HepG2 (cell line): ENCODE measurements at regions not wholly inside any gene's neighbourhood (a gene's known extent, or its start where the extent isn't known, plus 50 kb on each side); places are given as distances from the start of the nearest gene placed in this dataset.

Source experiments
- ATAC-seq: fragments of 200-7000 bp; cut with Tn5 transposase; 3 replicates; pipeline ENCODE4 v1.9.1; 2020; ENCODE audit warnings: mild to moderate bottlenecking, moderate library complexity
- BruUV-seq: library from RNA; stranded (reverse); fragments of 400-500 nt; replicated peaks from 2 replicates; lab custom pipeline; 2021; lab: Mats Ljungman, UMichigan
- CTCF ChIA-PET: fragments of 300-600 bp; formaldehyde crosslinking; extraction: SDS; loops from one replicate; lab custom pipeline; 2021; ENCODE audit warnings: low total read pairs, inconsistent platforms, low intra/inter-chr PET ratio; lab: Yijun Ruan, JAX
- POLR2A ChIA-PET: fragments of 350-600 bp; sonication (Branson Sonifier 250); formaldehyde crosslinking; loops from one replicate; lab custom pipeline; 2020; ENCODE audit warnings: antibody characterized with exemption, inconsistent platforms; lab: Yijun Ruan, JAX
- DNase-seq: peaks from one replicate; pipeline ENCODE4 v3.0.0-alpha.2; 2015; ENCODE audit warnings: low spot score
- FAIRE-seq: peaks from 3 replicates; lab custom pipeline; 2011; peaks lifted over from hg19 to GRCh38; lab: Jason Lieb, UNC
- H2AFZ ChIP-seq: one replicate; pipeline ENCODE4 v1.6.1; 2011; ENCODE audit warnings: low read length, inconsistent platforms
- H3K27ac ChIP-seq: fragments of 300-600 bp; 3 replicates; pipeline ENCODE4 v1.8.0; 2011; ENCODE audit warnings: mixed run types, mild to moderate bottlenecking, mixed read lengths, low read length, inconsistent platforms; ENCODE audit not compliant: insufficient read depth; ENCODE audit errors: extremely low read length
- H3K27me3 ChIP-seq, 2 experiments: fragments of 200-600 bp in 1 of 2; 2 replicates in 1 of 2; 3 replicates in 1 of 2; pipeline versions ENCODE4 v1.6.0 to v1.8.0; 2011; ENCODE audit warnings: low read length in 2 of 2, mild to moderate bottlenecking in 2 of 2, moderate library complexity in 2 of 2, inconsistent platforms in 1 of 2; ENCODE audit not compliant: insufficient read depth in 2 of 2, control insufficient read depth in 1 of 2
- H3K36me3 ChIP-seq, 2 experiments: fragments of 200-600 bp in 1 of 2; replicated peaks in 1 of 2; 2 replicates in 1 of 2; 3 replicates in 1 of 2; pipeline versions ENCODE4 v1.5.1 to v1.8.0; 2011; ENCODE audit warnings: low read length in 2 of 2, inconsistent platforms in 1 of 2; ENCODE audit not compliant: insufficient read depth in 2 of 2, control insufficient read depth in 1 of 2
- H3K4me1 ChIP-seq: 2 replicates; pipeline ENCODE4 v1.5.1; 2012; ENCODE audit warnings: low read length, inconsistent platforms; ENCODE audit not compliant: insufficient read depth
- H3K4me2 ChIP-seq: 2 replicates; pipeline ENCODE4 v1.6.0; 2011; ENCODE audit warnings: low read depth, low read length, inconsistent platforms
- H3K4me3 ChIP-seq, 3 experiments: fragments of 200-600 bp in 1 of 3; sonication (generic), shearing (Covaris generic) in 1 of 3; replicated peaks in 1 of 3; 2 replicates each; pipeline ENCODE4 v1.5.1; 2011 to 2016; ENCODE audit warnings: low read length in 3 of 3, inconsistent platforms in 2 of 3, low read depth in 2 of 3, mild to moderate bottlenecking in 2 of 3, control low read depth in 1 of 3, mixed read lengths in 1 of 3; ENCODE audit not compliant: insufficient read depth in 1 of 3
- H3K79me2 ChIP-seq: one replicate; pipeline ENCODE4 v1.6.1; 2011; ENCODE audit warnings: low read length, inconsistent platforms; ENCODE audit not compliant: insufficient read depth
- H3K9ac ChIP-seq: 2 replicates; pipeline ENCODE4 v1.6.0; 2011; ENCODE audit warnings: mild to moderate bottlenecking, low read depth, low read length, inconsistent platforms; ENCODE audit not compliant: insufficient read depth
- H3K9me3 ChIP-seq: 2 replicates; pipeline ENCODE4 v1.5.1; 2012; ENCODE audit warnings: mild to moderate bottlenecking, low read length
- H4K20me1 ChIP-seq: 2 replicates; pipeline ENCODE4 v1.6.0; 2011; ENCODE audit warnings: inconsistent platforms, mild to moderate bottlenecking, low read length, moderate library complexity; ENCODE audit not compliant: insufficient read depth
- ADNP ChIP-seq: sonication (generic); formaldehyde crosslinking; IDR thresholded peaks from 2 replicates; pipeline ENCODE4 v1.4.0; 2020; ENCODE audit warnings: missing genetic modification reagents
- AGO1 ChIP-seq: fragments of 200-400 bp; formaldehyde crosslinking; IDR thresholded peaks from 2 replicates; pipeline ENCODE4 v1.6.1; 2017; ENCODE audit warnings: mild to moderate bottlenecking, low read depth, low read length, moderate library complexity; ENCODE audit not compliant: poor library complexity, severe bottlenecking
- ATF4 ChIP-seq, 2 experiments: fragments of 450-650 bp in 1 of 2; sonication (generic) in 1 of 2; formaldehyde crosslinking; IDR thresholded peaks; 2 replicates each; pipeline versions ENCODE4 v1.5.0 to v1.8.0; 2020 to 2022; ENCODE audit warnings: mild to moderate bottlenecking in 1 of 2, missing genetic modification reagents in 1 of 2
- FOXJ3 ChIP-seq: sonication (generic); formaldehyde crosslinking; IDR thresholded peaks from 2 replicates; pipeline ENCODE4 v1.4.0; 2020; ENCODE audit warnings: missing genetic modification reagents, mild to moderate bottlenecking, borderline replicate concordance
- MBD4 ChIP-seq: IDR thresholded peaks from 2 replicates; pipeline ENCODE4 v1.6.1; 2012; ENCODE audit warnings: low read length, inconsistent platforms, borderline replicate concordance
- NFE2L1 ChIP-seq: sonication (generic); formaldehyde crosslinking; IDR thresholded peaks from 2 replicates; pipeline ENCODE4 v1.4.0; 2020; ENCODE audit warnings: missing genetic modification reagents, mild to moderate bottlenecking, borderline replicate concordance
- NFKBIZ ChIP-seq: IDR thresholded peaks from 2 replicates; pipeline ENCODE4 v1.6.1; 2018; ENCODE audit warnings: missing genetic modification reagents, missing compliant biosample characterization
- NFRKB ChIP-seq: fragments of 450-650 bp; IDR thresholded peaks from 2 replicates; pipeline ENCODE4 v1.6.1; 2017
- PRMT3 ChIP-seq: sonication (generic); formaldehyde crosslinking; IDR thresholded peaks from 2 replicates; pipeline ENCODE4 v1.8.1; 2022; ENCODE audit warnings: low read depth, mild to moderate bottlenecking, moderate library complexity, missing genetic modification reagents, borderline replicate concordance
- TEAD2 ChIP-seq: sonication (generic); formaldehyde crosslinking; IDR thresholded peaks from 2 replicates; pipeline ENCODE4 v1.9.0; 2021; ENCODE audit warnings: missing genetic modification reagents
- THAP11 ChIP-seq: IDR thresholded peaks from 2 replicates; pipeline ENCODE4 v1.6.1; 2016; ENCODE audit warnings: missing biosample characterization, missing genetic modification reagents
- TP53 ChIP-seq: sonication (generic); formaldehyde crosslinking; conservative IDR thresholded peaks from 2 replicates; pipeline ENCODE4 v1.4.0; 2020; ENCODE audit warnings: missing genetic modification reagents
- ZBED4 ChIP-seq: sonication (generic); formaldehyde crosslinking; IDR thresholded peaks from 2 replicates; pipeline ENCODE4 v1.4.0; 2020; ENCODE audit warnings: missing genetic modification reagents, borderline replicate concordance
- ZGPAT ChIP-seq: IDR thresholded peaks from 2 replicates; pipeline ENCODE4 v1.6.1; 2016; ENCODE audit warnings: mild to moderate bottlenecking
- ZNF264 ChIP-seq: sonication (generic); formaldehyde crosslinking; IDR thresholded peaks from 2 replicates; pipeline ENCODE4 v1.4.0; 2020; ENCODE audit warnings: missing genetic modification reagents
- ZNF513 ChIP-seq: sonication (generic); formaldehyde crosslinking; conservative IDR thresholded peaks from 2 replicates; pipeline ENCODE4 v1.5.0; 2020; ENCODE audit warnings: missing genetic modification reagents
- ZNF562 ChIP-seq: sonication (generic); formaldehyde crosslinking; IDR thresholded peaks from 2 replicates; pipeline ENCODE4 v1.8.0; 2022; ENCODE audit warnings: missing genetic modification reagents, borderline replicate concordance
- ZNF788 ChIP-seq: sonication (generic); formaldehyde crosslinking; IDR thresholded peaks from 2 replicates; pipeline ENCODE4 v1.5.0; 2020; ENCODE audit warnings: mild to moderate bottlenecking, missing genetic modification reagents, borderline replicate concordance
- WGBS: methylation state at CpG from one replicate; pipeline ENCODE4 v1.1.6; 2017; ENCODE audit warnings: low lambda C conversion rate; 5-methylcytosine and 5-hydroxymethylcytosine counted together
- in situ Hi-C: cut with HindIII; loops from 2 replicates; pipeline ENCODE4 v1.10.0; 2017; ENCODE audit warnings: low pct_unique_long_range_greater_than_20kb; ENCODE audit not compliant: extremely low pct_ligation_motif_present
- intact Hi-C: fragments of 100-400 bp; cut with micrococcal nuclease; formaldehyde crosslinking; loops from one replicate; pipeline ENCODE4 v1.10.0; 2022; ENCODE audit not compliant: unreplicated experiment

GRCh38 chr6:1110164-1110563 is 201.7 kb upstream of the FOXQ1 start:
- H2AFZ ChIP-seq = no peak overlapping the region
- H3K36me3 ChIP-seq = no peaks in the 10 kb centered on the region
- FAIRE-seq (peak; percentile 50), DNase-seq (peak; percentile 49), ATAC-seq (peak; percentile 55)
- H3K9ac ChIP-seq = no peak overlapping the region
- H3K79me2 ChIP-seq = no peaks in the 10 kb centered on the region
- no peaks in the 10 kb centered on the region for H4K20me1 ChIP-seq
- WGBS = 88% methylated on average over 2 of the region's 2 CpGs
- no TSS peak for BruUV-seq
- no peak overlapping the region for H3K4me2 ChIP-seq
- no peaks in the 10 kb centered on the region for H3K27me3 ChIP-seq
- CTCF ChIA-PET = no interaction called here
- POLR2A ChIA-PET = interaction anchor here (0.6 to 3.1 kb wide), 4 partner anchors 54 to 201 kb away, joined by 3 to 10 read pairs (median 3); partner anchors contain the start of gene FOXQ1
- no peak overlapping the region for H3K27ac ChIP-seq
- H3K9me3 ChIP-seq = no peaks in the 10 kb centered on the region
- intact Hi-C loops (no loop called here), in situ Hi-C loops (no loop called here)
- no peaks in the 10 kb centered on the region for H3K4me1 ChIP-seq
- H3K4me3 ChIP-seq = no peak overlapping the region
- TF ChIP-seq MBD4 (no peak), AGO1 (no peak), TEAD2 (no peak), THAP11 (CRISPR knock-in tag) (no peak), FOXJ3 (CRISPR knock-in tag) (no peak), NFKBIZ (CRISPR knock-in tag) (no peak), ZNF562 (CRISPR knock-in tag) (no peak), PRMT3 (CRISPR knock-in tag) (no peak), TP53 (CRISPR knock-in tag) (no peak), NFE2L1 (CRISPR knock-in tag) (no peak), ZGPAT (CRISPR knock-in tag) (0 out of 2 replicates have a peak, but pooled peaks have one; percentile 22), ADNP (no peak), ZNF788 (no peak), ATF4 (CRISPR knock-in tag; IDR thresholded peaks at IDR 0.05) (no peak), ZNF513 (no peak), ZBED4 (CRISPR knock-in tag) (no peak), NFRKB (no peak), ZNF264 (no peak)
